NCI-H748 (cell line): ENCODE measurements at regions not wholly inside any gene's neighbourhood (a gene's known extent, or its start where the extent isn't known, plus 50 kb on each side); places are given as distances from the start of the nearest gene placed in this dataset.
"Not testable (repeated sequence)": the region's sequence is repeated elsewhere in the genome, so short reads cannot be mapped to it uniquely, and the experiment has no call there.

Source experiments
- DNase-seq: peaks from one replicate; lab custom pipeline; 2025; ENCODE audit not compliant: unreplicated experiment; lab: John Stamatoyannopoulos, UW

DNA sequence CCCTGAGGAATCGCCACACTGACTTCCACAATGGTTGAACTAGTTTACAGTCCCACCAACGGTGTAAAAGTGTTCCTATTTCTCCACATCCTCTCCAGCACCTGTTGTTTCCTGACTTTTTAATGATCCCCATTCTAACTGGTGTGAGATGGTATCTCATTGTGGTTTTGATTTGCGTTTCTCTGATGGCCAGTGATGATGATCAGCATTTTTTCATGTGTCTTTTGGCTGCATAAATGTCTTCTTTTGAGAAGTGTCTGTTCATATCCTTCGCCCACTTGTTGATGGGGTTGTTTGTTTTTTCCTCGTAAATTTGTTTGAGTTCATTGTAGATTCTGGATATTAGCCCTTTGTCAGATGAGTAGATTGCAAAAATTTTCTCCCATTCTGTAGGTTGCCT is 223.5 kb downstream of the MAF start:
- DNase-seq: not testable (repeated sequence)

DNA sequence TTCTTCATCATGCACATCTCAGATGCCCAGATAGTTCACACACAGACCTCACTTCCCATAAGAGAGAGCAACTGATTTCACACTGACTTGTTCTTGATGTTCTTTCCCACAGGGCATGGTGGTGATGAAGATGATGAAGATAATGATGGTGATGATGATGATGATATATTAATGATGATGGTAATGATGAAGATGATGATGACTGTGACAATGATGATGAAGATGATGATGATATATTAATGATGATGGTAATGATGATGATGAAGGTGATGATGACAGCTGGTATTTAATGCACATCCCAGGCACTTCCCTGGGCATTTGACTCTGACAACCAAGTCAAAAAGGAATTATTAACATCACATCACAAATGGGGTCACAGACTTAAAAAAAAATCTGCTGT is 225.2 kb downstream of the MAF start:
- DNase-seq: no peak

DNA sequence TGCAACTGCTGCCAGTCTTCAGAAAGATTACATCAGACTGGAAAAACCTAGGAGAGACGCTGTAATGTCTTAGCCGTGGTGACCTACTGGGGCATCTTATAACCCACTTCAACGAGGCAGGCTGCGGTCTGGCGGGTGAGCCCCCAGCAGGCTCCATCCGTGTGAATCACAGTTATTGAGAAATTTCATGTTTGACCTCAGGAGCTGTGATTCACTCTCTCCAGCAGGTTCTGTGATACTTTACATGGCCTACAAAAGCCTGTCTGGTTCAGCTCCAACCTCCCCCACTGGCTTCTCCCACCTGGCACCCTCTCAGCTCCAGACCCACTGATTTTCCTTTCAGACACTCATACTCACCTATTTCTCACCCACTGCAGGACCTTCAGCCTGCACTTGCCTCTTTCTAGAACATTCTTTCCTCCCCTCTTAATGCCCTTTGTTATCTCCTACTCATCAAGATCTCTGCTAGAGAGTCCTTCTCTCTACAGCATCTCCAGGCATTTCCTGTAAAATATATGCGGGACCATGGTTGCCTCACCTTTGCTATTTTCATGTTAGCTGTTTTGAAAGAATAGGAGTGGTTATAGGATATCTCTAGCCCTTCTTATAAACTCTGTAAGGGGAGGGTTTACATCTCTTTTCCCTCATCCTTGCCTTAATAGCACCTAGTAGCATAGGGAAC is 227.9 kb downstream of the MAF start:
- DNase-seq: no peak

DNA sequence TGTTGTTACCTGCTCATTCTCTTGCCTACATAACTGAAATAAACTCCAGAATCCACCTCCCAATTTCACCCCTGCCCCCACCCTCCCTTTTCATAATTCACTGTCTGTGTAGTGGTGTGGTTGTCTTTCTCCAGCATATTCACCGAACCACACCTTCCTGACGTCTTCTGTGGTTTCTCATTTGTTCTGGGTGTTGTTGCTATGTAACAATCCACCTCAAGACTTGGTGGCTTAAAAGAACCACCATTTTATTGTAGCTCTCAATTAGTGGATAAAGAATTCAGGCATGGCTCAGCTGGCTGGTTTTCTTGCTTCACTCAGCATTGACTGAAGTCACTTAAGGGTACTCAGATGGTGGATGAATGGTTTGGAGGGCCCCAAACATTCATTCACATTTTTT is 229.8 kb downstream of the MAF start:
- DNase-seq: no peak

DNA sequence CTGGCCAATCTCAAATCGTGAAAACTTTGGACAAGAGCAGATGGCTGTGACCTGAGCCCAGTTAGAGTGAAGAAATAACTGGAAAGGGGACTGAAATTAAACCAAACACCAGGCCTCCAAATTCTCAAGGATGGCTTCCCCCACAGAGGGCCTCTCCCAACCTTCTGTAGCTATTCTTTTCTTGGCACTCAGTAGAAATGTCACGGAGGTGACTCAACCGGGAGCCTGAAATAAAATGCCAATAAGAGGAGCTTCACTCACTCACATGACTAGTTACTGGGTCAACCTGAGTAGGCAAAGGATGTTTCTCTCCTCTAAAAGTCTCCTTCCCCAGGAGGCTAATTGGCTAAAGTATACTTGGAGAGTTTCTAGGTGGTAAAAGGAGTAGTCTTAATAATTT is 230.7 kb downstream of the MAF start:
- DNase-seq: no peak

DNA sequence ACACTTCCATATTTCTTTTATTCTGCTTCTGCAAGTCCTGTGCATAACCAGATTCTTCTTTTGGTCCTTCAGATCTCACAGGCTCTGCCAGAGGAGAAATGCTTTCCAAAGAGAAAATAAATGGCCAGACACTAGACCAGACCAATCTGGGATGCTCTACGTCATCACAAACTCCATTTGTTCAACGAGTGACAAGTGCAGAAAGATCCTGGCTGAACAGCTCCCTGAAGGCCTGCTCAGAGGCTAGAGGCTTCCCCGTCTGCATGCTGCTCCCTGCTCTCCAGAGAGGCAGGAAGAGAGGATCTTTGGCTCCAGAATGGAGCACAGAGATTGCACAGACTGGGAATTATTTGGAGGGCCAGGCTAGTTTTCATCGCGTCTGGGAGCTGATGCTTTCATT is 232.7 kb downstream of the MAF start:
- no peak for DNase-seq

DNA sequence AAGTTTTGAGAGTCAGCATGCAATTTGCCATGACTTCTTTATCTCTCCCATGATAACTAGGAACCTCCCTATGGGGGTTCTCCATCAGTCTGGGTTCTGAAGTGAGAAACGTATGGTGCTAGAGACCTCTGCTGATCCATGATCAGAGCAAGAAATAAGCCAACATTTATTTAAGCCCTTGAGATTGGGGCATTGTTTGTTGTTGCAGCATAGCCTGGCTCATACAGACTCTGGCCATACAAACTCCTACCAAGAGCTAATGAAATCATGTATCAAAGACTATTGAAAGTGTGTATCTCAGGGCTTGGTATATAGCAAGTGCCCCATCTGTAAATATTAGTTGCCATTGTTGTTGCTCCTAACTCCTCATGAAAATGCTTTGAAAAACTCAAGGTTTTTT is 233.9 kb downstream of the MAF start:
- no peak for DNase-seq

DNA sequence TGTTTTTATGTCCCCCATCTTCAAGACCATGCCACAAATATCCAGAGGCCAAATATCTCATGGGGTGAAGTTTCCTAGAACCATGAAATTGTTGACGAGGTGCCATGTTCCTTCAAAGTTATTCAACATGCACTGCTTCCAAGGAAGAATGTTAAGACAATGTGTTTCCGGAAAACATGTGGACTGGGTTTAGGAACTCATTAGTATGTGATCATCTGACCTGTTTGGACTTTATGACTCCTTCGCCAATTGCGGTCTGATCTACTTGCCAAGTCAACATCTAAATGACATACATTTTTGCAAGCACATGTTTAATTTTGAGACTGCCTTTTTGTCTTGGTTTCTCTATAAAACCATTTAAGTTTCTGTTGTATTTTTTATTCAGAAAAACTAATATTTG is 234.8 kb downstream of the MAF start:
- DNase-seq: no peak

DNA sequence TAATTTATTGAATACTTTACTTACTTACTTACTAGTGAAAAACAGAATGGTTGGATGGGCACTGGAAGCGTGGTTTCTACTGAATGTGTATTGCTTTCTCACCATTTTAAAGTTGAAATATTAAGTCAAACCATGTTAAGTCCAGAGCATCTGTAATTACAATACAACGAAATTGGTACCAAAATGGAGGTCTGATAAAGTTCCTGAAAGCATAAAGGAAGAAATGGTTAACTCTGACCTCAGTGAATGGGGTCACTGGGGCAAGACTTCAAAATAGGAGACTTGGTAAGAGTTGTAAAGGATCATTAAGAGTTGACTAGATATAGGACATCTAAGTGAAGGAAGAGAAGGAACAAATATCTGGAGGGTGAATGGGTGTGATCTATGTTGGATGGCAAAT is 237.1 kb downstream of the MAF start:
- no peak for DNase-seq

DNA sequence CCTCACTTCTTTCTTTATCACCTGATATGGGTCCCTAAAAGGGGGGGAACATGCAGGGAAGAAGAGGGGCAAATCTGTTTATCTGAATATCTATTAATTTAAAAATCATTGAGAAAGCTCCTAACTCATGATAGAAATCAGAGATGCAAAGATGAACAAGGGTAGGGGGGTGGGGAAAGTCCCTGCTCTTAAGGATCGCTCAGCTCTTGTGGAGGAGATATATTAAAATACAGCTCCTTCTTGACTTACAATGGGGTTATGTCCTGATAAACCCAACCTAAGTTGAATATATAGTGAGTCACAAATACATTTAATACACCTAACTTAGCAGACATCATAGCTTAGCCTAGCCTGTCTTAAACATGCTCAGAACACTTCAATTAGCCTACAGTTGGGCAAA is 237.5 kb downstream of the MAF start:
- no peak for DNase-seq

DNA sequence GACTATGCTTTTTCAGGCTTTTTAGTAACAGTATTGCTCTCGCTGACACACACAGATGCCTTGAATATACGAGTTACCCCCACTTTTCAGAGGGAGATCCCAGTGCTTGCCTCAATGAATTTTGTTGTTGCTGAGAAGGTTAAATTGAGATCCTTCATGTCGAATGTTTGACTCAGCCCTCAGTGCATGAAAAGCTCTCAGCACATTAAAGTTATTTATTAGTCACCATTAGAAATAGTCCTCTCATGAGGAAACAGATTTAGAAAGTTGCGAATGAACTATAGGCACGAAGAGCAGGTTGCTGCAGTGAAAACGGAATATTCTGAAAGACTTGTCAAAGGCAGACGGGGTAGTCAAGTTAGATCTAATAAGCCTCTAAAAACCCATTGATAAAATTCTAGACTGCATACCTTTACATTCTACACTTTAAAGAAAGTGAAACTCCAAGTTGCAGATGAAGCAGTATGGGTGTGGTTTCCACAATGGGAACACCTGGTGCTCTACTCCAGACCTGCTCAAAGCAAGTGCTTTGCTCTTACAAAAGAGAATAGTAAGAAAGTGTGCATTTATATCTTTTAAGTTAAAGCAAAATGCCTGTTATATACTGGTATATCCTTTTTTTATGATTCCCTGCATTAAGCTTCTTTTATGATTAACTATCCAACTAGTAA is 238.1 kb downstream of the MAF start:
- no peak for DNase-seq

DNA sequence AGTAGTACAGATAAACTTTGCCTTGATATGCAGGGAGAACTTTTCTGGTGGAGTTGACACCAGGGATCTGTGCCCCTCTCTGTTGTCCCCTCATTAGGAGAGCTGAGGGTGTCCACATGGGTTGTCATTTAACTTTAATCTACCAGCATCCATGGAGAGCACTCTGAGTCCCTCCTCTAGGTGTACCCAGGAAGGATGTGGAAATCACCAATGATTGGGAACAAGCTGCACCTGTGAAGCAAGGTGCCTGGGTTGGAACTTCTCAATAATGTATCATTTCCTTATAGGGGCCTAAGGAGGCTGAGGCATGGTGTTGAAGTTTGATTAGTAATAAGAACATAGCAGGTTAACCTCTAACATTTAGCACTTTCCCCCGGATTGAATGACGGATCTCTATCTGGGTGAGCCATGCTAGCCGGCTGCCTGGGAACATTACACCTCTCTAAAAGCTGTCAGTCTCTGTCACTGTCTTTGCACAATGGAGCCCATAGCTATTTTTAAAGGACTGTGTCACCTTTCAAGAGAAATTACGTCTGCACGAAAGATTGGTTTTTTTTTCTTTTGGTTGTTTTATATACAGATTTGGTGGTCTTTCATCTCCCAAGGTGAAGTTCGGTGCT is 239.3 kb downstream of the MAF start:
- DNase-seq: no peak

DNA sequence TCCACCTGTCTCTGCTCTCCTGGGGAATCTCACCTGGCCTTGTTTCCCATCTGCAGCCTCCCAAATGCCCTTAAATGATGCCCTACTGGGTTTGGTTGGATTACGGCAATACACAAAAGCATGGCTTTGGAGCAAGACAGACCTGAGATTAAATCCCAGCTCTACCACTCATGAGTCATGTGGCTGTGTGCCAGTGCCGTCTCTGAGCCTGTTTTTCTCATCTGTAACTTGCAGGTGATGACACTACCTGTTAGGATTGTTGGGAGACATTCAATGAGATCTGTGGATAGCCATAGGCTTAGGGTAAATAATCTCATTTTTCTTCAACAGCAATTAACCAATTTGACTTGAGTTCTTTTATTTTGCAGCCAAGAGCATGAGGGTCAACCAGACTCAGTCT is 240.3 kb downstream of the MAF start:
- no peak for DNase-seq

DNA sequence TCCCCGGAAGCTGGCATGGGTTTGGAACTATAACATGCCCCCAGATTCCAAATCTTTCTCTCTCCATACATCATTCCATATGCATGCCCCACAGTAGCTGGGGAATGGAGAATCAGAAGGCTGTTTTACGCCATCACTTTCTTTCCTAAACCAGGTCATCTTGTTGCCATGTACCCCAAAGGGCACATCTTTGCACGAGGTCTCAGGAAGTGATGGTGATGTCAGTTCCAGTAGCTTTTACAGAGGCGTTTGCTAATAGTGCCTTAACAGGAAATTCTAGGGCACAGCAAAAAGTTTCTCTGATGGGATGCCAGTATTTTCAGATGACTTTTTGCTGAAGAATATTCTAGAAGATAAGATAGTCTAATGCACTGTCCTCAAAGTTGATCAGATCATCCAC is 241.5 kb downstream of the MAF start:
- no peak for DNase-seq

DNA sequence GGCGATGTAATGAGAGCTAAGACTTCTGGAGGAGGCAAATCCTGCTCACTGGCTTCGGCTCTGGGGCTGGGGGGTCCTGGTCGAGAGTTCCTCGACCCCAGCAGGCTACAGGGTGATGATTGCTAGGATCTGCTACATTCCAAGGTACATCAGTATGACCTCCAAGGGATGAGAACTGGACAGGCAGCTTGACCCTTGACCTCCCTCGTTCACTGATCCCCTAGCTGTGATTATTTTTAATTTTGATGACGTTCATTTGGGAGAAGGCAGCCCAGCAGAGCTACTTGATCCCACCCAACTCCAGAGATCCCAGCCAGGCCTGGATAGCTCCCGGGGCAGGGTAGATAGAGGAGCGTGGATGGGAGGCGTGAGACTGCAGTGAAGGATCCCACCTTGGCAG is 242.3 kb downstream of the MAF start:
- DNase-seq: no peak

DNA sequence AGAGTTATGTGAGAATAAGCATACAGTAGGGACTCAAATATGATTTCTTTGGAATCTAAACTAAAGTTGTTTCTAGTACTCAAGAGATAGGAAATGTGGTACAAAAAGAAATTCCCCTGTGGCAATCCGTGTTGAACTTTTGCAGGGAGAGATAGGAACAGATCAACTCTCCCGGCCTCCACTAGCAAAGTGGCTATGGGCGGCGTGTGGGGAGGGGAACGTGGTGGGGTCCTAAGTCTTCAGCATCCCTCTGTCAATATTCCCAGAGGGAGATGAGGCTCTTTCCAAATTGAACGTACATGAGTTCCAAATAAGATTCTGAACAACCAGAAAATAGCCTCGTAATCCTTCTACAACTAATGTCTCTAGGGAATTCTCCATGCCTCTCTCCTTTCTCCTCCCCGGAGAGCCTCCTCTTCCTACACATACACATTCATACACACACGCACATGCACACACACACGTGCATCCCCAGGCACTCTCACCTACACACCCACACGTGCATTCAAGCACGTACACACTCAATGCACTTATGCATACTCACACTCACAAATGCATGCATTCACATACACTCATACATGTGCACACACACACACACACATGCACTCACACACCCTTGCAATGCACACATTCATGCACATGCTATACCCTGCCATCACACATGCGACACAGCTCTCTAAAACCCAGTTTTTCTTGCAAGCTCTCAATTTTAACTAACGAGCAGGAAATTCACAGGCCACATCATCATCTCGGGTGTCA is 244.8 kb downstream of the MAF start:
- no peak for DNase-seq

DNA sequence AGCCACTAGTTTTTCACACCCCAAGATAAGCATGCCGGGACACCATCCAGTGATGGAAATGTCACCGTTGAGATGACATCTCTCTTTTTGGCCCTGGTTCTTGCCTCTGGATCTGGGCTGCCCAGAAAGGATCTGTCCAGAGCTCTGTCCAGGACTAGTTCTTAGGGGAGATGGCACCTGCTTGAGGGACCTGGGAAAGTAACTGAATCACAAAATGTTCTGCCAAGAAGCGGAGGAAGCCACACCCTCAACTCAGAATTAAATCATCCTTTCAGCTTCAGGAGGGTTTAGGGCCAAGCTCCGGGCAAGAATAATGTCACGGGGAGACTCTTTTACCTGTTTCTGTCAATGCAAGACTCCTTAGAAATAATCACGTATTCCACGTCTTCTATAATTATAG is 248.6 kb downstream of the MAF start:
- DNase-seq: no peak

DNA sequence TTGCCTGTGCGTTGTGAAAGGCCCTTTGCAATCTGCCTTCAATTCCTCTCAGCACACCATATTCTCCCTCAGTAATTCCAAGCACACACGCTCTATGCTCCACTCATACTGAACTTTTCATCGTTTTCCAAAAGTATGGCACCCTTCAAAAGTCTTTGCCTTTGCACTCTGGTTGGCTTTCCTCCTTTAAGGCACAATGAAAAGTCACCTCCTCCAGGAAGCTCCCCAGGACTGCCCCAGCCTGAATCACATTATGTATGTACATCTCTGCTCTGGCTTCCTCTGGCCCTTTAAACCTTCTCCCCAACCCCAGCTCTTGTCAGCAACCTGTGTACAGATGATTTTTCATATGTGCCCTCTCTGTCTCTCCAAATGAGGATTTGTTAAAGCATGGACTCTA is 250.7 kb downstream of the MAF start:
- DNase-seq: no peak

DNA sequence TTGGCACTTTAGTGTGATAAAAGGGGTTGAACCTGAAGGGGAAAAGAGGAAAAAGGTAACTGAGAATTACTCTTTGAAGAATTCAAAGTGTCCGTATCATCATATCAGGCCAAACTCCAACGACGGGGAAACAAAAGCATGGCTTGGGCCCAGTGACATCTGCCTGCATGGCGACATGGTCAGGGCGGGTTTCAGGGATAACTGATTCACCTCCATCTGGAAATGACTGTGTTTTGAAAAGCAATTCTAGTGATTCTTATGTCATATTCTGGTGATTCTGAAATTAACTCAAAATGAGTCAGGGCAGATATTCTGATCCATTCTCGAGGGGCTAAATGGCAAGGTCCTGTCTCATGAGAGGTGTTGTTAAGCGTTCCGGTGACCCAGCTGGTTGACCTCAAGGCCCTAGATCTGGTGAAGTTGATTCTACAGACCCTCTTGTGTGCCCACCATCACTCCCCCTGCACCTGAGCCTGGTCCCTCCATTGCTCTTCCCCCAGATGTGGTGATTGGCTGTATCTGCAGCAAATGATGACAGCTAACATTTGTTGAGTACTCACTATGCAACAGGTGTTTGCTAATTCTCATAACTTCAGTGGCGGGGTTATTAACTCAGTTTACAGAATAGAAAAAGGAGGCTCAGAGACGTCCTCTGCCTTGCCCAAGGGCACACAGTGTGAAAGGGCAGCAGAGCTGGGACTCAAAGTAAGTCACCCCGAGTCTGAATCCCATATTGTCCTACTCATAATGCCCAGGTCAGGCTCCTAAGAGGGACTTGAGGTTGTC is 251.8 kb downstream of the MAF start:
- no peak for DNase-seq

DNA sequence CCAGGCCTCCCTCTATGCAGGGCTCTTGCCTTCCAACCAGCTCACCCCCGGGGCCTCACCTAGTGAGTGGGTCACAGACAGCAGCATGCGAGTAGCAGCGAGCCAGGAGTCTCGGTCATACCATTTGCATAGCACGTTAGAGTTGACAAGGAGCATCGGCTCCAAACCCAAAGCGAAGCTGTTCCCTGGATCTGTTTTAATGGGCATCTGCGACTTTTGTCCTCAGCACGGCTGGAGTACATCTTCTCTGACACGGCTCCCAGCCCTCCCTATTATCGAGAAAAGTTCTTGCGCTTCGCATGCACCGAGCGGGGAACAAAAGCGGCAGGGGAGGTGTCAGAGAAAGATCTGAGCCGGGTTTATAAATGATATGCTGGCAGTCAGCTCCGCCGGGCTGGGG is 253.3 kb downstream of the MAF start:
- no peak for DNase-seq

DNA sequence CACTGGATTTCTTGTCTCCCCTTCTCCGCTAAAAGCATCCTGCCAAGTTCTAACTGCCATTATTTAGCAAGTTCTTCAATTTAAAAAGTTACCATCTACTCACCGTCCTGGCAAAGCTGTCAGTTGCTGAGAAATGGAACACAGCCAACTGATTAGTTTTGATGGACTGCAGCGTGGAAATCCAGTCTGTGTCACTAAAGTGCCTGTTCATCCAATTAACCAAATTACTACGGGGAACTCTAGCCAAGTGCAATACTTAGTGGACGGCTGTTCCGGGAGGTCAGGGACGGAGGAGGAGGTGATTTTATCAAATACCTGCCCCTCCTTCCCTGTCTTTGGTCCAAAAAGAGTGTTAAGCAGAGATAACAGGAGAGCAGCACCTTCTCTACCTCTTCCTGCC is 260.7 kb downstream of the MAF start:
- DNase-seq: no peak
